Neural cell (in vitro differentiated cells): ENCODE measurements at regions not wholly inside any gene's neighbourhood (a gene's known extent, or its start where the extent isn't known, plus 50 kb on each side); places are given as distances from the start of the nearest gene placed in this dataset.

Experiments used
- RAD21 ChIP-seq: fragments of 450-650 bp; conservative IDR thresholded peaks from 2 replicates; pipeline ENCODE4 v1.6.1; 2014; ENCODE audit warnings: antibody characterized with exemption, mild to moderate bottlenecking, moderate library complexity
- TF ChIP-seq, protein P1 (sequence below): fragments of 450-650 bp; IDR thresholded peaks from 2 replicates; pipeline ENCODE4 v1.5.1; 2014; ENCODE audit warnings: antibody characterized with exemption, mild to moderate bottlenecking, moderate library complexity; ENCODE audit not compliant: poor library complexity, severe bottlenecking

DNA sequence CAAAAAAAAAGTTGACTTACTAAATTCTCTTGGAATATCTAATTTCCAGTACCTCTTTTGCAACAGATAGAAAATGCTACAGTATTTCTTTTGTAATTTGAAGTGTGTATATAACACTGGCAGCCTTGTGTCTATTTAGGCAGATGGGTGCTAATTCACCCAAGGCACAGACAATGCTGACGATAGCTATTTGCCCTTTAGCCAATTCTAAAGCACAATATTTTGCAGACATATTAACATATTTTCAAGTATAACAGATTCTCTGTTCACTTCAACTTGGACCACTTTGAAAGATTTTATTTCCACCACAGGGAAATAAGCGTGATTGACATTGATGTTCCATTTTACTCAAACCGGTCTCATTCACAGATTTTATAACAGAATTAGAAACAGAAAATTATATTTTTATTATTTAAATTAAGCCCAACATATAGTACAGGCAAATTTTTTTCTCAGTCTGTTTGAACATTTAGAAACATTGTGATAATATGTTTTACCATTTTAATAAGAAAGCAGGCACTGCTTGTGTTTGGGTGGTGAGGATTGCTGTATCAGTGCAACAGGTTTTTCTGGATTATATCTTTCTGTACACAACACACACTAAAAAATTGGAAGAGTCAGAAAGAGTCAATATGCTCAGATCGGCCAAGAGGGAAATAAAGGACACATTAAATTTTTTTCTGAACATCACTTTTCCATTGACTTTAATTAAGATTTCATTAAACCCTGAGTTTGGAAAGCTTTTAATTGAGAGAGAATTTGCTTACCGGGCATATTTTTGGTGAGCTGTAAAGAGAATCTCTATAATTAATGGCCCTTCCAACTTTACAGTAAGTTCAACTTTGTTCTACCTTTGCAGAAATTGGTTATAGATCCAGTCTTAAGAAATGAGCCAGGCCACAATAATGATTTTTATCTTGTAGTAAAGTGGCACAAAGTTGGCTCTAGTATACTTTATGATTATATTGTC, 327.3 kb upstream of the NR2F2 start:
- no peak for TF ChIP-seq RAD21
- TF ChIP-seq, protein P1, sequence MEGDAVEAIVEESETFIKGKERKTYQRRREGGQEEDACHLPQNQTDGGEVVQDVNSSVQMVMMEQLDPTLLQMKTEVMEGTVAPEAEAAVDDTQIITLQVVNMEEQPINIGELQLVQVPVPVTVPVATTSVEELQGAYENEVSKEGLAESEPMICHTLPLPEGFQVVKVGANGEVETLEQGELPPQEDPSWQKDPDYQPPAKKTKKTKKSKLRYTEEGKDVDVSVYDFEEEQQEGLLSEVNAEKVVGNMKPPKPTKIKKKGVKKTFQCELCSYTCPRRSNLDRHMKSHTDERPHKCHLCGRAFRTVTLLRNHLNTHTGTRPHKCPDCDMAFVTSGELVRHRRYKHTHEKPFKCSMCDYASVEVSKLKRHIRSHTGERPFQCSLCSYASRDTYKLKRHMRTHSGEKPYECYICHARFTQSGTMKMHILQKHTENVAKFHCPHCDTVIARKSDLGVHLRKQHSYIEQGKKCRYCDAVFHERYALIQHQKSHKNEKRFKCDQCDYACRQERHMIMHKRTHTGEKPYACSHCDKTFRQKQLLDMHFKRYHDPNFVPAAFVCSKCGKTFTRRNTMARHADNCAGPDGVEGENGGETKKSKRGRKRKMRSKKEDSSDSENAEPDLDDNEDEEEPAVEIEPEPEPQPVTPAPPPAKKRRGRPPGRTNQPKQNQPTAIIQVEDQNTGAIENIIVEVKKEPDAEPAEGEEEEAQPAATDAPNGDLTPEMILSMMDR, result no peak
